Upper lobe of left lung (tissue), 4 donors: ENCODE measurements at regions not wholly inside any gene's neighbourhood (a gene's known extent, or its start where the extent isn't known, plus 50 kb on each side); places are given as distances from the start of the nearest gene placed in this dataset.

Experiments used
- EP300 ChIP-seq, 4 donors: sonication (generic); formaldehyde crosslinking; IDR thresholded peaks; one replicate each; pipeline ENCODE4 v1.5.1; 2017; ENCODE audit warnings: antibody characterized with exemption in 4 of 4, control low read depth in 2 of 4
- POLR2A ChIP-seq, 4 donors: fragments of 450-650 bp; IDR thresholded peaks; one replicate each; pipeline ENCODE4 v1.5.1; 2016 to 2017; ENCODE audit warnings: antibody characterized with exemption in 4 of 4, mild to moderate bottlenecking in 2 of 4
- POLR2AphosphoS5 ChIP-seq, 2 donors: sonication (generic); formaldehyde crosslinking; IDR thresholded peaks; one replicate each; pipeline ENCODE4 v1.5.1; 2017; ENCODE audit warnings: antibody characterized with exemption in 2 of 2
- TF ChIP-seq, protein P1 (sequence below), 6 experiments: fragments of 450-650 bp in 4 of 6; fragments of 200-600 bp in 2 of 6; sonication (generic) in 2 of 6; IDR thresholded peaks; one replicate each; pipeline ENCODE4 v1.5.1; 2016 to 2019; ENCODE audit warnings: antibody characterized with exemption in 6 of 6

DNA sequence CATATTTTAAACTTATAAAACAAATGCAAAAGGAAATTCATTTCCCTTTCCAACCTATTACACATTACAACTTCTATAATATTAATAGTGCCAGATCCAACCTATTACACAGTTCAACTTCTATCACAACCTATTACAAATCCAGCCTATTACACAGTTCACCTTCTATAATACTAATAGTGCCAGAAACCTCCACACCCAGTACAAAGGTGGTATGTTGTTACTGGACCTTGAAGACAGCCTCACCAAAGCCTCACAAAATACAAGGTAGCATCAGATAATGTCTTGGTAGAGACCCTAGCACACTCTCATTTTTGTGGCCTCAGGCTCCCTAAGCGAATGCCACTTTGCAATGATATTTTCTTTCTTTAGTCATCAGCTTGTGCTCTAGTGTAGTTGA lies 68.7 kb upstream of the PELI2 start:
- no peak for TF ChIP-seq POLR2A (IDR thresholded peaks at IDR 0.05)
- TF ChIP-seq POLR2AphosphoS5 (IDR thresholded peaks at IDR 0.05) = no peak
- TF ChIP-seq, protein P1, sequence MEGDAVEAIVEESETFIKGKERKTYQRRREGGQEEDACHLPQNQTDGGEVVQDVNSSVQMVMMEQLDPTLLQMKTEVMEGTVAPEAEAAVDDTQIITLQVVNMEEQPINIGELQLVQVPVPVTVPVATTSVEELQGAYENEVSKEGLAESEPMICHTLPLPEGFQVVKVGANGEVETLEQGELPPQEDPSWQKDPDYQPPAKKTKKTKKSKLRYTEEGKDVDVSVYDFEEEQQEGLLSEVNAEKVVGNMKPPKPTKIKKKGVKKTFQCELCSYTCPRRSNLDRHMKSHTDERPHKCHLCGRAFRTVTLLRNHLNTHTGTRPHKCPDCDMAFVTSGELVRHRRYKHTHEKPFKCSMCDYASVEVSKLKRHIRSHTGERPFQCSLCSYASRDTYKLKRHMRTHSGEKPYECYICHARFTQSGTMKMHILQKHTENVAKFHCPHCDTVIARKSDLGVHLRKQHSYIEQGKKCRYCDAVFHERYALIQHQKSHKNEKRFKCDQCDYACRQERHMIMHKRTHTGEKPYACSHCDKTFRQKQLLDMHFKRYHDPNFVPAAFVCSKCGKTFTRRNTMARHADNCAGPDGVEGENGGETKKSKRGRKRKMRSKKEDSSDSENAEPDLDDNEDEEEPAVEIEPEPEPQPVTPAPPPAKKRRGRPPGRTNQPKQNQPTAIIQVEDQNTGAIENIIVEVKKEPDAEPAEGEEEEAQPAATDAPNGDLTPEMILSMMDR (IDR thresholded peaks at IDR 0.05) = no peak
- TF ChIP-seq EP300 (IDR thresholded peaks at IDR 0.05) = no peak
